GM21367 (cell line): ENCODE measurements at regions not wholly inside any gene's neighbourhood (a gene's known extent, or its start where the extent isn't known, plus 50 kb on each side); places are given as distances from the start of the nearest gene placed in this dataset.
"Not testable (repeated sequence)": the region's sequence is repeated elsewhere in the genome, so short reads cannot be mapped to it uniquely, and the experiment has no call there.

Experiments used
- ATAC-seq: cut with Tn5 transposase; IDR thresholded peaks from one replicate; pipeline ENCODE4 v1.9.1; 2021; ENCODE audit not compliant: unreplicated experiment

DNA sequence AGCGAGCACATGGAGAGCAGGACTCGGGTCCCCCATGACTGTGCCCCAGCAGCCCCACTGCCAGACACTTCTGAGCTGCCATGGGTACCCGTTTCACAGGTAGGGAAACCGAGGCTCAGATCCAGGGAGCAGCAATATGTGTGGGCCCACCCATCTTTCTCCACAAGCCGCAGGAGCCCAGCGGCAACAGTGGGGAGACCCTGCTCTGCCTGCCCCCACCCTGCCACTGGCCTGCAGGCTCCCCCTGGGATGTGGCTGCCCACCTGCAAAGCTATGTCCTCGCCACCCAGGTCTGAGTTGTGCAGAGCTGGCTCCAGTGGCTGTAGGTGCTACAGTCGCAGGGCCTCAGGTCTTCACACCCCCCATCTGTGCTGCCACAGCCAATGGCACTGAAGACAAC lies 50.6 kb upstream of the C1QTNF9B start:
- no peak for ATAC-seq

DNA sequence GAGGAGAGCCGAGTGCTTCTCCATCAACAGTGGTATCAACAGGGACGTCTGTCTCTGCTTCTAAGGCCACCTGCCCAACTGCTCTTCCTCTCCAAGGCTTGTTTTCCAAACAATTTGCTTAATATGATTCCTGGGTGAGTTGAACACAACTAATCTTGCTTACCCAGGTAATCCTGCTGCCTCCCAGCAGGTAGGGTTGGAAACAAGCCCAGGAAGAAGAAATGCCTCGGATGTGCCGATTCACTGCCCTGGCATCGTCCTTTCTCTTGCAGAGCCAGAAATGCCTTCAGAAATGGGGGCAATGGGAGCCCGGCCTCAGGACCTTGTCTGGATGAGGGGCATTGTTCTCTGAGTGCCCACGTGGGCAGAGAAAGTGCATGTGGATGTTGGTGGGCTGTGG lies 51.9 kb upstream of the C1QTNF9B start:
- ATAC-seq: no peak

DNA sequence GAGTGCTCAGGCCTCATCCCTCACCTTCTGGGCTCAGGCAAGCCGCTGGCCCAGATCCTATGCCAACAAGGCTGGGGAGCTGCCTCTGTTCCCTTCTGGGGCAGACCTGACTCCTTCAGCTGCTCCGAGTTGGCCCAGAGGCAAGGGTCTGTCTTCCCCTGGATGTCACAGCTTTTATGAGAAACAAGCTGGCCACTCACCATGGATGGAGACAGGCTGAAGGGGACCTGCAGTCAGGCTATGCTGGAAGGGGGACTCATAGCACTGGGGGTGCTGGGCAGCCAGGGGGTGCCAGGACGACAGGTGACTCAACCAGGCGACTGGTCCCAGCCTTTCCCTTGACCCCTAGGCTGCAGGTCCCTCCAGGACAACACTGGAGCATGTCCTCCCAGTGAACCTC lies 52.4 kb upstream of the C1QTNF9B start:
- no peak for ATAC-seq

DNA sequence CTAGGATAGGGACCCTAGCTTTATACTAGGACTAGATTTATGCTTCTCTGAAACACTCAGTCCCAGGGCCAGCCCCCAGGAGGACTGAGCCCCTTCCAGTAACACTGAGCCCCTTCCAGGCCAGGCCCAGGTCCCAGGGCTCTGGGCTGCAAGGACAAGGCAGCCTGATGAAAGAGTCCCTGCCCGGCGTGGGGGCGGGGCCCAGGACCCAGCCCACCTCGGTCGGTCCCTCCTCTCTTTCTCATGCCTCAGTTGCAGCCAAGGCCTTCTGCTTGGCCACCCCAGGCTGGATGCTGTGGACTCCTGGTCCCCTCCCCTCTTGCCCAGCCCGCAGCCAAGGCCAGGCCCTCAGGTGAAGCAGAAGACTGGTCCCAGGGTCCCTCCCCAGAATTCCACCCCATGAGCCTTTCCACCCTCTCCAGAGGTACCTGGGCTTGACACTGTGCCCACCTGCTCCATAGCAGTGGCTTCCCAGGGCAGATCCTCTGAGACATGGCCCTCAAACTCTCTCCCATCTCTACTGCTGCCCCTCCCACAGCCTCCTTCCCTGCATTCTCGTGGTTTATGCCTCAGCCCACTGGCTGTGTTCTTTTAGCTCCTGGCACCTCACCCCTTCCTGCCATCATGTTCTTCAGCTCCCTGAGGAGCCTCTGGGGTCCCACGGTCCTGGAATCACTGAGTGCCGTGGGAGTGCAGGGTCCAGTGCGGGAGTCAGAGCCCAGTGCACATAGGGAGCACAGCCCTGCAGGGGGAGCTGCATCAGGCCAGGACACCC lies 53.6 kb upstream of the C1QTNF9B start:
- ATAC-seq: no peak

DNA sequence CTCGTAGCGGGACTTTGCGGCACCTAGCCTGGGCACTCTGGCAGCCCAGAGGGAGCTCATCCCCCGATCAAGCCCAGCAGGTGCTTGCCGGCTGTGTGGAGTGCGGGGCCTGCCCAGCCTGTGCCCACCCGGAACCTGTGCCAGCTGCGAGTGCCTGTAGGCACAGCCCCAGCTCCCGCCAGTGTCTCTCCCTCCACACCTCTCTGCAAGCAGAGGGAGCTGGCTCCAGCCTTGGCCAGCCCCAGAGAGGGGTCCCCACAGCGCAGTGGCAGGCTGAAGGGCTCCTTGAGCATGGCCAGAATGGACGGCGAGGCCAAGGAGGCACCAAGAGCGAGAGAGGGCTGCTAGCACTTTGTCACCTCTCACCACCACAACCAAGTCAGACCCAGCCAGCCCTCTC lies 55.5 kb upstream of the C1QTNF9B start:
- ATAC-seq: no peak

DNA sequence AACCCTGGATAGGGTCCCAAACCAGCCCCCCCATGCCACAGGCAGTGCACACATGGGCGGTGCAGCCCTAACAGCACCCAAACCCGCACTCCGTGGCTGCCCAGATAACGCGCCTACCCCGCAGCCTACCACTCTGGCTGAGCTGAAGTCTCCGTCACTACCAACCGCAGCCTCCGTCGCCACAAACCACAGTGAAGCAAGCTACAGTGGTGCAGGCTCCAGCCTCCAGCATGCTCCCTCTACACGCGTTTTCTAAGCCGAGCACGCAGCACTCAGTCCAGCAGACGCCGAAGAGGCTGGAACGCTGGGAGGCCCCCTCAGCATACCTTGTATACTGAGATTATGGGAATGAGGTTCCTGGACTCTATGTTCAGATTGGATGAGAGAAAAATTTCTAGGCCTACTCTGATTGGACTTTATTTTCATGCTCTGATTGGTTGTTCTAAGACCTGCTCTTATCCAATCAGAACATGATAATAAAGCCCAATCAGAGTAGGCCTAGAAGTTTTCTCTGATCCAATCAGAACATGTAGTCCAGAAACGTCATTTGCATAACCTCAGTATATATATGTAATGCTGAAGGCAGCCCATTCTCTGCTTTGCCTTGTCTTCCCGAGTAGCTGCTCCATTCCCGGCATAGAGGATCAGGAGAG lies 56.7 kb upstream of the C1QTNF9B start:
- ATAC-seq: no peak

DNA sequence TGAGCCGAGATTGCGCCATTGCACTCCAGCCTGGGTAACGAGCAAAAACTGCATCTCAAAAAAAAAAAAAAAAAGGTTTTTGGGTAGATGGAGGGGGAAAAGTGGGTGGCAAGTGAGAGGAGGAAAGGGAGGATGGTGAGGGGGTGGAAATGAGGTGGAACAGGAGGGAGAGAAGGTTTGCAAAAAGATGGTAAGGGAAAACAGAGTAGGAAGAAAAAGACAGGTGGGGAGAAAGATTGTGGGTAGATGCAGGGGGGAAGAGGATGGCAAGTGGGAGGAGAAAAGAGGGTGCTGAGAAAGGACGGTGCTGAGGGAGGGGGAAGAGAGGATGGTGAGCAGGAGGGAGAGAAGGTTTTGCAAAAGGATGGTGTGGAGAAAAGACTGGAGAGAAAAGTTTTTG lies 57.8 kb upstream of the C1QTNF9B start:
- no peak for ATAC-seq

DNA sequence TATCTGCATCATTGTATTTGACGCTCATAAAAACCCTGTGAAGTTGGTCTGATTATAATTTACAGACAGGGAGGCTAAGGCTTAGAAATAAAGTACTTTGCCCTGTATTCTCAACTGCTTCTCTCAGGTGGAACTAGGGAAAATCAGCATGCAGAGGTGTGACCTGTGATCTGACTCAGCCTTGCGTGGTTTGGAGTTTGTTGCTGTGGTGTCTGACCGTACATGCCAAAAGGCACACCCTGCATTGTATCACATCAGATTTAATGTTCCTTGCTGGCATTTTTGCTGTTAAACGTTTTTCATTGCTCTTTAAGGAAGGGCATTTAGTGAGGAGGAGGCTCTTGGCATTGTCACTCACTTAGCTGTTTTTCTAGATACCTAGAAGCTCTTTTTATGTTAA lies 58.8 kb upstream of the C1QTNF9B start:
- ATAC-seq: no peak

DNA sequence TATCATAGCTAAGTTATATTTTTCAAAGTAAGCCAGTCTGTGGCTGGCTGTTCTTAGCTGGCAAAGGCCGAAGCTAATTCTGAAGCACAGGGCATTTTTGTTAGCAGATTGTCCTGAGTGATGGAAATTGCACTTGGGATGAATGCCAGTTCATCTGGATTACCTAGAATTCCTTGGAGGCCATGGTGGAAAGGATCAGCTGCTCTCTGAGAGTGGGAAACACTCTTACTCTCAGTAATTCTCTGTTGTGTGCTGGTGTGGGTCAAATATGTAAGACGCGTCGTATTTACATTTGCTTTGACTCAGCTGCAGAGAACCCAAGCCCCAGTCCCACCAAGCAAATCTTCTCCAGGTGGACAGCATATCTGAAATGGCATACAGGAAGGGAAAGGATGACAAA lies 60.7 kb upstream of the C1QTNF9B start:
- no peak for ATAC-seq

DNA sequence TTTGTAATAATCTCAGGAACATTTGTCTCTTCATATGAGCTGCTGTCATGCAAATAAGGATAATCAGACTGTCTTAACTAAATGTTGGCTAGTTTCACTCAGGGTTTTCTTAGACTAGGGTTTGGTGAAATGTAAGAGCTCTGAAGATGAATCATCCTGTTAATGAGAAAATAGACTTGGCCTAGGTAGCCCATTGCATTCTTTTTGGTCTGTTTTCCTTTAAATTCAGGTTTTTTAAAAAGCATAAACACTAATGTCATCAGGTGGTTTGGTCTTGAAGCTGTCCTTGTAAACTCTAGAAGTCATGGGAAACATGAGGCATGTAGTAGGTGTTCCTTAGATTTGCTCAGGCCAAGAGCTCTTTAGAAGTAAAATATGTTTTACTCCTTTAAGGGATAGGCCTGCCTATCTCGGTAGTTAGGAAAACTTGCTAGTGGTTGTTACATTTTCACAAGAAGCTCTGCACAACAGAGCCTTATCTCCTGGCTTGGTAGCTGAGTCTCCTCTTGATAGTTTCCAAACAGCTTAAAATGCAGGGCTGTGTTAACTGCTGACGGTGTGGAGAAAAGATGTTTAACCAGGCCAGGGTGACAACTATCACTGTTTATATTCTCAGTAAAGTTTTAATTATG lies 62.0 kb upstream of the C1QTNF9B start:
- no peak for ATAC-seq

DNA sequence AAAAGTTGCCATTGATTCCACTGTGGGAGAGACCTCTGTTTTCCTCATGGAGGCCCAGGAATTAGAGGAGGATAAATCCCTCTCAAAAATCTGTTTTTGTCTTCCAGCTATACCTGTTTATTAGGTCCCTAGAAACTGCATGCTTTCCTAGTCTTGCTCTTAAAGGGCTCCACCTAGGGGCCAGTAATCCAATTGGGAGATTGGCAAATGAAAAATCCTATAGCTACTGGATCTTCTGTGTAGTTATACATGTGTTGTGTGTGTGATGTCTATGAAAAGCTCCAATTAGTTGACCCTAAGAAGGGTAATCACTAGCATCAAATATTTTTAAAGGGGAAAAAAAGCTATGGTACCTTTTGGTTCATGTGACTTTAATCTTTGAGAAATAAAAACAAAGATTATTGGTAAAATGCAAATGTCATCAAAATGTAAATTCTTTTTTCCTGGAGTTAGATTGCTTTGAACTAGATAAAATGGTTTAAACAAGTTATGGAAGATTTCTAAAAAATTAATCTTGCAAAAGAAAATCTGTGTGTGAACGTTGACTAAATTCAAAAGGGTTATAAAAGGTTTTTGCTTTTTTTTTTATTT lies 63.4 kb upstream of the C1QTNF9B start:
- no peak for ATAC-seq

DNA sequence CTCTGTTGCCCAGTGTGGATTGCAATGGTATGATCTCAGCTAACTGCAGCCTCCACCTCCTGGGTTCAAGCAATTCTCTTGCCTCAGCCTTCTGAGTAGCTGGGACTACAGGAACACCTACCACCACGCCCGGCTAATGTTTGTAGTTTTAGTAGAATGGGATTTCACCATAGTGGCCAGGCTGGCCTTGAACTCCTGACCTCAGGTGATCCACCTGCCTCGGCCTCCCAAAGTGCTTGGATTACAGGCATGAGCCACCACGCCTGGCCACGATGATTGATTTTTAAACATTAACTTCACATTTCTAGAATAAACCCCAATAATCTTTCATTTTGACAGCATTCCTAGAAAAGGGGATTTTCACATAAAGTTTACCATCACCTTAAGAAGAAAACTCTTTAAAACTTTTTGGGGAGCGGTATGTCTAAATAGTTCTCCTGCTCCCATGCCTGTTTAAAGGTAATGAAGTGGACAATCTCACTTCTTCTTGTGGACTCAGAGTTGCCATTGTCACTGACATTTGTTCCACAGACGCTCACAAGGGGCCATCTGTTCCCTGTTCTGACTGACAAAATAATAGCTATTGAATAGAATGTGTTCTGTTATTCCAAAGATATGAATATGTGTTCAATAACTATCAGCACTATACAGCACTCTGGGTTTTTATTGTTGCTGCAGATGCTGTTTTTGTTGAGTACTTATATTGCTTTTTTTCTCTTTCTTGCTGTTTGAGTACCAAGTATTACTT lies 66.1 kb upstream of the C1QTNF9B start:
- ATAC-seq: no peak

DNA sequence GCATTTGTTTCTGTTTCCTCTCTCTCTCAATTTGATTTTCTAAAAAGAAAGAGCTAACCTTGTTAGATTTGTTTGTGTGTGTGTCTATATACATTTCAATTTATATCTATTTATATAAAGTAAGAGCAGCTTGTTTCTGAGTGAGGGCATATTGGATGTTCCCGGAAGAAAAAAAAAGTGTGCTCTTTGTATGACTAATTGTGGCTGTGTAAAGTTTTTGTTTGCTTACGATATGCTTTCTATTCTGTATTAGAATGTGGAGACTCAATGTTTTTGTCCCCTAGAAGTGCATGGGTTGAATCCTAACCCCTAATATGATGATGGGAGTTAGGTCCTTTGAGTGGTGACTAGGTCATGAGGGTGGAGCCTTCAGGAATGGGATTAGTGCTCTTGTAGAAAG lies 66.6 kb upstream of the C1QTNF9B start:
- ATAC-seq: no peak

DNA sequence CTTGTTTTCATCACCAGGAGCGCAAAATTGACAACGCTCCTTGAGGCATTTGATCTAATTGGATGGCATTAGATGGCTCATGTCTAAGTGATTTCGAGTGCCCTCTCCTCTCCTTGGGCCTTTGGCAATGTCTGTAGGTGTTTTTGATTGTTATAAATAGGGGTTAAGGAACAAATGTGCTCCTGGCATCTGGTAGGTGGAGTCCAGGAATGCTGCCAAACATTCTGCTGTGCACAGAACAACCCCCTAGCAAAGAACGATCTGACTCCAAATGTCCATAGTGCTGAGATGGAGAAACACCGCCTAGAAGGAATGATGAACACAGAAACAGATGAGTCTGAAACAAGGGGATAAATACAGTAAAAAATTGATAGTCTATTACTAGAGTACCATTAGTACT lies 68.0 kb upstream of the C1QTNF9B start:
- ATAC-seq: no peak

DNA sequence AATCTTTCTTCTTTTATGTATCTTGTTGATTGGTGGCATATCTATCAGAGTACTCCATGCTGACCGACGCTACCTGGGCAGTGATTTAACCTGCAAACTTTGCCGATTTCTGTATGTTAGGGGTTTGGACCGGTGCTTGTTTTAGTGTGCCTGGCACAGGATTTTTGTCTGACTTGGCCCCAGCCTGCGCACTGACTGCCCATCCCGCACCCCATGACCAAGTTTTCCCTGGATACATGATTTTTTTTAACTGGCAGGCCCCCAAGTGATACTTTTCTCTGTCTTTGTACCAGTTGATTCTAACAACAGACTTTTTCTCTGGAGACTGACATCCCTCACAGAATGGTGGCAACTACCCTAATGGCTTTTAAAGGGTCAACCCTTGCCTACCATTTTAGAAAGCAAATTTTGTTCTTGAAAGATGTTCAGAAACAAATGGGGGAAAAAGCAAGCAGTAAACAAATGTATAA lies 69.0 kb upstream of the C1QTNF9B start:
- no peak for ATAC-seq

DNA sequence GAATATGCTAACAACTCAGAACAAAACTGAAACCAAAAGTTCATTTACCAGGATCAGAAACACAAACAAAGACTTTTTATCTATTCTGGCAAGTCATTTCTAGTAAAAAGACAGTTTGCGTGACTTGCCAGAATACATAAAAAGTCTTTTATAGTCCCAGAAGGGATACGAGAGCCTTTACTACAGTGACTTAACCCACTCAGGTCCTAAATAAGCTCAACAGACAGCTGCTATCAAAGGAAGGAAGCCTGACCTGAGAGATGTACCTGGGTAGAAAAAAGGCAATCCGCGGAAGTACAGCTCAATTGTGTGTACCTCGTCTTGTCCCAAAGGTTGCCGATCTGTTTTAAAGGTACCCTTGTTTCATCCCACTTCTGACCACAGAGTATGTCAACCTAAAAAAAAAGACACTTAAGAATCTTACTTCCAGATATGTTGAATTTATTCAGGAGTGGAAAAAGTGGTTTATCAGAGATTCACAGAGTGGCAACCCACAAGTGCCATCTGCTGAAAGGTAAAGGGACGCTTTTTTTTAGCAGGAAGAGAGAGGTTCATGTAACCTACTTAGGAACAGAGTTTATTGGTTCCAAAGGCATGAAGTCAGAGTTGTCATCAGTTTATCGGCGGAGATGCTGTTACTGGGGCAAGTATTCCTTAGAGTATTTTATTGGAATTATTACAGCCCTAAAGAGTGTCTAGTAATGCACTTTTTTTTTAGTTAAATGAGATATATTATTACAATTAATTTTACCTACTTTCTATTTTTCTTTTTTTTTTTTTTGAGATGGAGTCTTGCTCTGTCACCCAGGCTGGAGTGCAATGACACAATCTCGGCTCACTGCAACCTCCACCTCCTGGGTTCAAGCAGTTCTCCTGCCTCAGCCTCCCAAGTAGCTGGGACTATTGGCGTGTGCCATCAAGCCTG lies 69.7 kb upstream of the C1QTNF9B start:
- ATAC-seq: peak; percentile 43

DNA sequence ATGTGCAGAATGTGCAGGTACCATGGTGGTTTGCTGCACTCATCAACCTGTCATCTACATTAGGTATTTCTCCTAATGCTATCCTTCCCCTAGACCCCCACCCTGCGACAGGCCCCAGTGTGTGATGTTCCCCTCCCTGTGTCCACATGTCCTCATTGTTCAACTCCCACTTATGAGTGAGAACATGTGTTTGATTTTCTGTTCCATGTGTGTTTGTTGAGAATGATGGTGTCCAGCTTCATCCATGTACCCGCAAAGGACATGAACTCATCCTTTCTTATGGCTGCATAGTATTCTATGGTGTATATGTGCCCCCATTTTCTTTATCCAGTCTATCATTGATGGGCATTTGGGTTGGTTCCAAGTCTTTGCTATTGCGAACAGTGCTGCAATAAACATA lies 70.5 kb upstream of the C1QTNF9B start:
- ATAC-seq: not testable (repeated sequence)

DNA sequence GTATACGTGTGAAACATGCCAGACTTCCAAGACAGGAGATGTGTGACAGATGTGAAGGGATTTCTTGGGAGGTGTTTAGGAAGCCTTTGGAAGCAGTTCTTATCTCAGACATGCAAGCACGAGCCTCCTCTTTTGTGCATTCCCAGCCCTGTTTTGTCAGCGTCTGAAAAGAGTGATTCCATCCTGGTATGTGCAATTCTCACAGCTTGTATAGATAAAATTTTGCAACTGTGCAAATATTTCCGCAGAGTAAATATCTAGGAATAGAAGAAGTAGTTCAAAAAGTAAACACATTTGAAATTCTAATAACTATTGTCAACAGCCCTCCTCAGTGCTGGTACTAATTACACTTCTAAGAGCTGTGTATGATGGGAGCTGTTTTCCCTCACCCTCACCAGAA lies 72.3 kb upstream of the C1QTNF9B start:
- ATAC-seq: no peak

DNA sequence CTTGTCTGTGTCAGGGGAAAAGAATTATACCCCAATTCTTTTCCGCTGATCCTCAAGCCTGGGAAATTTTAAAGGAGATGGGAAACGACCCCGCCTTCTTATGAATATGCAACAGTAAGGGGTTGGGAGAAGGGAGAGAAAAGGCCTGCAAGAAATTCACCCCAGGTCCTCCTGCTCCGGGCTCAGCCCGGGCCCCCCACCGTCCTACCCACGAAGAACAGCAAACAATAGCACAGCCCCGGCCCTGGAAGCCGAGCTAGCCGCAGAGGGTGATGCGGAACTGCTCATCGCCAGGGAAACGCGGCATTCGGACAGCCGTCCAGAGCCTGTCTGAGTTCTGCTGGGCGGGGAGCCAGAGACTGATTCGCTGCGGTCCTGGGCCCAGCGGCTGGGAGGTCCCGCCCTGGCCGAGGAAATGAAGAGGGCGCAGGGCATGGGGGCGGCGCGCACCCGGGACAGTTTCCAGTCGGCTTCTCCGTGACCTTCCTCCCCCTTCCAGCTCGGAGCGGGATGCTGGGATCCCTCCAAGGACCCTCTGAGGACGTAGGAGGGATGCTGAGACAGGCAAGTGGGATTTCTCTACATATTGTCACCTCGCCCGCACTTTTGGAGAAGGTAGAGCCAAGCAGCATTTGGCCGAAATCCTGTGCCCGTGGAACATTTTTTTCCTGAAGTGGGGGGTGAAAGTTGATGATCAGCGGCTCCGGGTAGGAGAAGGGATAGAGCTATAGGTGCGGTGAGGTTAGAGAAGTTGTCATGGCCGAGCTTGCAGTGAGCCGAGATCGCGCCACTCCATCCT lies 82.3 kb upstream of the C1QTNF9B start:
- peak; percentile 60 for ATAC-seq
